SU-DHL-6 (cell line): ENCODE measurements at regions not wholly inside any gene's neighbourhood (a gene's known extent, or its start where the extent isn't known, plus 50 kb on each side); places are given as distances from the start of the nearest gene placed in this dataset.

Experiments
- CTCF ChIP-seq: fragments of 200-600 bp; sonication (generic); IDR thresholded peaks from one replicate; pipeline ENCODE4 v1.5.1; 2017; ENCODE audit warnings: antibody characterized with exemption, mild to moderate bottlenecking, low read length, moderate library complexity; ENCODE audit not compliant: insufficient read depth, poor library complexity, severe bottlenecking
- EZH2phosphoT487 ChIP-seq: fragments of 200-600 bp; sonication (generic), shearing (Covaris generic); conservative IDR thresholded peaks from 2 replicates; pipeline ENCODE4 v1.6.1; 2018; ENCODE audit warnings: mild to moderate bottlenecking, antibody characterized with exemption, low read length, moderate library complexity, mixed read lengths

GRCh38 chr4:100017637-100018310 lies 67.7 kb upstream of the H2AZ1 start:
- TF ChIP-seq EZH2phosphoT487 = no peak
- TF ChIP-seq CTCF = no peak
